ENCODE measurements at regions not wholly inside any gene's neighbourhood (a gene's known extent, or its start where the extent isn't known, plus 50 kb on each side); places are given as distances from the start of the nearest gene placed in this dataset.

- TF ChIP-seq POLR2AphosphoS5 (IDR thresholded peaks at IDR 0.05; ENCODE audit: low read depth, low read length) (no peak), CTCF (IDR thresholded peaks at IDR 0.05) (no peak)
Observed at GRCh38 chrX:109812236-109812635, 79.2 kb upstream of the ACSL4 start.

Data from Panc1 (cell line).